ENCODE measurements at regions not wholly inside any gene's neighbourhood (a gene's known extent, or its start where the extent isn't known, plus 50 kb on each side); places are given as distances from the start of the nearest gene placed in this dataset.
"Not testable (repeated sequence)": the region's sequence is repeated elsewhere in the genome, so short reads cannot be mapped to it uniquely, and the experiment has no call there.

- DNase-seq (no peak), ATAC-seq (ENCODE audit: poor library complexity) (no peak)
- intact Hi-C loops (cut with DNase I) = no loop called here
Observed at GRCh38 chr2:36245651-36246050, 109.9 kb upstream of the CRIM1 start.

DNA sequence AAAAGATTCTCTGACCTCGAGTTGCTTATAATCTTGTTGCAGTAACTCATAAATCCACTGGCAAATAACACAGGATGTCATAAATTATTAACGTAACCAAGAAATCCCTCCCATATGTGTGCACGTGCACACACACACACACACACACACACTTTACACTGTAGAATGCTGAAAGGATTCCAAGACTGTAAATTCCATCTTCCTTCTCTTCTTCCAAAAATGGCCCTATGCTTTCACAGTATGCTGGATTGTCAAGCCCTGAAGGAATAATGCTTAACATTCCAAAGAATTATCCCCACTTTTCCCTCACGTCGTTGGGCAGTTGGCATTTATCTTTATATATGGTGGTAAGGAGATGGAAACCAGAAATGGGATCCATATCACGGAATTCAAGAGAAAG, 117.5 kb upstream of the CRIM1 start:
- ATAC-seq (ENCODE audit: poor library complexity) (no peak), DNase-seq (no peak)
- intact Hi-C loops (cut with DNase I) = no loop called here

DNA sequence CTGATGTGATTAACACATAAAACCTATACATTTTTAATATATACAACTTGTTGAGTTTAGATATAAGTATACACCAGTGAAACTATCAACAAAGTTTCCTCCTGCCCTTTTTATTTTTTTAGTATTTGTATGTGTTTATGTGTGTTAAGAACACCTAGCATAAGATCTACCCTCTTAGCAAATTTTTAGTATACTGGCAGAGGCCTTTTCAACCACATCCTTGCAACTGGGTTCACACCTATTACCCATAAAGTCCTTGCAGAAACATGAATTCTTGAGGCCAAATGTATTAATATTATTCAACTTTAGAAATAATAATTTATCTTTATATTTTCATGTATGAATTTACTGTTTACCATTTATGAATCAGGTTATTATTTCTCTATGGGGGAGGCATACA, 119.7 kb upstream of the CRIM1 start:
- ATAC-seq (ENCODE audit: poor library complexity) (no peak), DNase-seq (no peak)
- intact Hi-C loops (cut with DNase I) = no loop called here

GRCh38 chr2:36235426-36235825, 120.2 kb upstream of the CRIM1 start:
- no peak for DNase-seq
- intact Hi-C loops (cut with DNase I) = no loop called here
- ATAC-seq (ENCODE audit: poor library complexity) = no peak

DNA sequence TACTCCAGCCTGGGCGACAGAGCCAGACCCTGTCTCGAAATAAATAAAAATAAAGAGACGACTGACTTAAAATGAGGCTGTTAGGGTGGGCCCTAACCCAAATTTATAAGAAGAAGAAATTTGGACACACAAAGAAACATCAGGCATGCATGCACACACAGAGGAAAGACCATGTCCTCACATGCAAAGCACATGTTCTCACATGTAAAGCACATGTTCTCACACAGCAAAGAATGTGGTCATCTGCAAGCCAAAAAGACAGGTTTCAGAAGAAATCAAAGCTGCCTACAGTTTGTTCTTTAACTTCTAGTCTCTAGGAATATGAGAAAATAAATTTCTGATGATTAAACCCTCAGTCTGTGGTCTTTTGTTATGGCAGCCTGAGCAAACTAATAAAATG, 132.3 kb upstream of the CRIM1 start:
- intact Hi-C loops (cut with DNase I) = no loop called here
- ATAC-seq (ENCODE audit: poor library complexity) (no peak), DNase-seq (no peak)

DNA sequence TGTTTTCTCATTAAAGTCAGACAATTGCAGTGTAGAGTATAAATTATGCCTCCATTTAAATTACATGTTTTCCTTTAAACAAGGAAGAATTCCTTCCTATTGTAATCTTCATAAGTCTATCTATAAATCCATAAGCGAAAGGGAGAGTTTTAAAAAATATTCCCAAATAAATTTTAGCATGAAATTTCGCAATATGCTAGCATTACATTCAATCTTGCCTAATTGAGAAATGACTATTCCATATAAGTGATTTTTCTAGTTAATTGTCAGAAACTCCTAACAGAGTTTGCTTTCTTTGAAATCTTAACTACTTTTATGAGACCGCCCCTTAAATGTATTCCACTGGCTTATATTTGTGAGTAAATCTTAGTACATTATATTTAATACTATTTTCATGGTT, 133.1 kb upstream of the CRIM1 start:
- intact Hi-C loops (cut with DNase I) = no loop called here
- DNase-seq (no peak), ATAC-seq (ENCODE audit: poor library complexity) (no peak)

- ATAC-seq (ENCODE audit: poor library complexity) (no peak), DNase-seq (no peak)
- intact Hi-C loops (cut with DNase I) = no loop called here
Observed at GRCh38 chr2:36214691-36215090, 140.9 kb upstream of the CRIM1 start.

DNA sequence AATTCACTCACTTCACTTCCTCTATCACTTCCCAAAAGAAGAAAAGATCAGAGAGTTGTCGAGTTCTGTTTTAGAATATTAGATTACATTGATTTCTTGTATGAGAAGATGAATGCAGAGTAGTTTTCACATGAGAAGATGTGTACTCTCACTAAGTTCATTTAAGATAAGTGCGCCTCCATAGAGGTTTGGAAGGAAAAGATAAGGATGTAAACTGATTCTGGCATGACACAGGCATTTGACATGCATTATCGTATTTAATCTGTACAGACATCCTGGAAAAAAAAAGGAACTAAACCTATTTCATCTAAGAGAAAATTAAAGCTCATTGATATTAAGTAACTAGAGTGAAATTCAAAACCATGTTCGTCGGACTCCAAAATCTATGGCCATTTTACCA, 152.2 kb upstream of the CRIM1 start:
- intact Hi-C loops (cut with DNase I) = no loop called here
- no peak for ATAC-seq (ENCODE audit: poor library complexity)
- DNase-seq = no peak

DNA sequence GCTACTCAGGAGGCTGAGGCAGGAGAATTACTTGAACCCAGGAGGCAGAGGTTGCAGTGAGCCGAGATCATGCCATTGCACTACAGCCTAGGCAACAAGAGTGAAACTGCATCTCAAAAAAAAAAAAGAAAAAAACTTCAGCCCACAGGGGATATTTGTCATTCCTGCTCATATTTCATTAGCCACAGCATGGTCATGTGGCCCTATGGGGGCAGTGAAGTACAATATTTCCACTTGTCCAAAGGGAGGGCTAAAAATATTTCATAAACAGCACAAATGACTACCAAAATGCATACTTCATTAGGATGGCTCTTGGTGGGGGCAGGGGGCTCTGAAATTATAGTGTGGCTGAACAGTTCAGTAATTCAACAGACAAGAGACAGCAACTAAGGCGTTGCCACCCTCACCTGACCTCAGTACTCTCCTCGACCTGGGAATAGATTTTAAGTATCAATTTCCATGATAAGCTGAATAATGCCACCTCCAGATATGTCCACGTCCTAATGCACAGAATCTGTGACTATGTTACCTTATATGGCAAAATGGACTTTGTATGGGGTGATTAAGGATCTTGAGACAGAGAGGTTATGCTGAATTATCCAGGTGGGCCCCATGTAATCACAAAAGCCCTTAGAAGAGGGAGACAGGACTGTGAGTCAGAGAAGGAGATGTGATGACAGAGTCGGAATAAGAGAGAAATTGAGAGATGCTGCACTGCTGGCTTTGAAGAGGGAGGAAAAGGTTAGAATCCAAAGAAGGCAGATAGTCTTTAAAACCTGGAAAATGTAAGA, 158.2 kb upstream of the CRIM1 start:
- ATAC-seq (ENCODE audit: poor library complexity) (no peak), DNase-seq (no peak)
- intact Hi-C loops (cut with DNase I) = no loop called here

DNA sequence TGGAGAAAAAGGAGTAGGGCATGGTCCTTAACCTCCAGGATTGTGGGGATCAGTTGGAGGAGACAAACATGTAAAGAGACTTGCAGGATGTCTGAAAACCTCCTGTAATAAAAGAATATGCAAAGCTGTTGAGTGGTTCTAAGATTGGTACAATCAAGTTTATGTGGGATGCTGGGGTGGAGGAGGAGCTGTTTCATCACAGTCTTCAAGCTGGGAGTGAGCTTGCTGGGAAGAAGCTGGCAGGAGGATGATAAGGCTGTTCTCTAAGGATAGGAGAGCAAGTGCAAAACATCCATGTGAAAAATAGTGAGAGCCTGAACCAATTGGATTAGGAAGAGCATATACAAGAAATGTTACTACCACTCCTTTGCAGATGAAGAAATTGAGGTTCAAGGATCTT, 161.9 kb upstream of the CRIM1 start:
- no peak for ATAC-seq (ENCODE audit: poor library complexity)
- intact Hi-C loops (cut with DNase I) = no loop called here
- no peak for DNase-seq

DNA sequence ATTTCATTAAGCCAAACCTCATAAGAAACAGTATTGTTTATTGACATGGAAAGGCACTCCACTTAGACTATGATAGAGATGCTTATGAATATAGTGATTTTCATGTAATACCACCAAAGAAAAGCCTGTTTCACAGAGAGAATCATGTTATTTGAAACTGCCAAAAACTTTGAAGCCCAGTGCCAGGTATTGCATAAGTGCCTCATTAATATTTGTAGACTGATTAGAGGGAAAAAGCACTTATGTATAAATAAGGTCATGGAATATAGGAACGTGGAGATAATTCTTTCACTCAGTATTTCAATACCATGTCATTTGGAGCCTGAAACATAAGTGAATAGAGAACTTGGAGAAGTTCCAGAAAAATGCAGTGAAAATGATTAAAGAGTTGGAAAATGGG, 162.6 kb upstream of the CRIM1 start:
- no peak for ATAC-seq (ENCODE audit: poor library complexity)
- DNase-seq = no peak
- intact Hi-C loops (cut with DNase I) = no loop called here

GRCh38 chr2:36190097-36190496, 165.5 kb upstream of the CRIM1 start:
- intact Hi-C loops (cut with DNase I) = no loop called here
- no peak for DNase-seq

DNA sequence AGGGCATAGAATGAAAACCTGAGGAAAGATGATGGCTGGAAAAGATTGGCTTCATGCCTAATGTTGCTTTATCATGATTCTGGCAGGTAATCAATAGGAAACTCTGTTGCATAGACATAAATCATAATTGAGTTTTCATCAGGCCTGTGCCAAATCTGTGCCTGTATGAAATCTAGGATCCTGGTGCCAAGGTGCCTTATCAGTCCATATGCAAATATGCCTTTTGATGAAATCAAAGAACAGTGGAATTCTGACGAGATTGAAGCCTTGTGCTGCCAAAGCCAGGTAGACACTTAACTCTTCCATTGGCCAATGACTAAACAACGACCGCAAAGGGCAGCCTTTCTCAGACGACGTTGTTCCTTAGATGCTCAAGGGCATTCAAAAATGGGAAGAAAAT, 170.0 kb upstream of the CRIM1 start:
- DNase-seq = no peak
- intact Hi-C loops (cut with DNase I) = no loop called here
- ATAC-seq (ENCODE audit: poor library complexity) = no peak

More at GRCh38 chr2:36190097-36190496, 165.5 kb upstream of the CRIM1 start:
- ATAC-seq (ENCODE audit: poor library complexity) = no peak

- ATAC-seq (ENCODE audit: poor library complexity) (no peak), DNase-seq (no peak)
- intact Hi-C loops (cut with DNase I) = no loop called here
Observed at GRCh38 chr2:36184848-36185247, 170.7 kb upstream of the CRIM1 start.

DNA sequence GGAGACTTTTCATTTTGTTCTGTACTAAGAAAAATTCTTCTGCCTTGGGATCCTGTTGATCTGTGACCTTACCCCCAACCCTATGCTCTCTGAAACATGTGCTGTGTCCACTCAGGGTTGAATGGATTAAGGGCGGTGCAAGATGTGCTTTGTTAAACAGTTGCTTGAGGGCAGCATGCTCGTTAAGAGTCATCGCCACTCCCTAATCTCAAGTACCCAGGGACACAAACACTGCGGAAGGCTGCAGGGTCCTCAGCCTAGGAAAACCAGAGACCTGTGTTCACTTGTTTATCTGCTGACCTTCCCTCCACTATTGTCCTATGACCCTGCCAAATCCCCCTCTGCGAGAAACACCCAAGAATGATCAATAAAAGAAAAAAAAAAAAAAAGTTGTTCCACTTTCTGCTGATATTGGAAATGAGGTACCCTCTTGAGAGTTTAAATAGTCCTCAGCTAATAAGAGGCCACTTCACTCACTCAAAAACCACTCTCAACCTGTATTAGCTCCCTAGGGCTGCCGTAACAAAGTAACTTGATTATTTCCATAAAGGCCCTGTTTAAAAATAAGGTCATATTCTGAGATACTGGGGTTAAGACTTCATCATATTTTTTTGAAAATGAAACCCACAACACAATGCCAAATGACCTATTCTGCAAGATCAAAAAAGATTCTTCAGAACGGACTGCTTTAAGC, 174.6 kb upstream of the CRIM1 start:
- ATAC-seq (ENCODE audit: poor library complexity); DNase-seq; intact Hi-C loops (cut with DNase I): not testable (repeated sequence)

DNA sequence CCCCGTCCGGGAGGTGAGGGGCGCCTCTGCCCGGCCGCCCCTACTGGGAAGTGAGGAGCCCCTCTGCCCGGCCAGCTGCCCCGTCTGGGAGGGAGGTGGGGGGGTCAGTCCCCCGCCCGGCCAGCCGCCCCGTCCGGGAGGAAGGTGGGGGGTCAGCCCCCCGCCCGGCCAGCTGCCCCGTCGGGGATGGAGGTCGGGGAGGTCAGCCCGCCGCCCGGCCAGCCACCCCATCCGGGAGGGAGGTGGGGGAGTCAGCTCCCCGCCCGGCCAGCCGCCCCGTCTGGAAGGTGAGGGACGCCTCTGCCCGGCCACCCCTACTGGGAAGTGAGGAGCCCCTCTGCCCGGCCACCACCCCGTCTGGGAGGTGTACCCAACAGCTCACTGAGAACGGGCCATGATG, 175.3 kb upstream of the CRIM1 start:
- DNase-seq; ATAC-seq (ENCODE audit: poor library complexity); intact Hi-C loops (cut with DNase I): not testable (repeated sequence)

GRCh38 chr2:36179668-36180269, 175.8 kb upstream of the CRIM1 start:
- intact Hi-C loops (cut with DNase I); ATAC-seq (ENCODE audit: poor library complexity); DNase-seq: not testable (repeated sequence)

DNA sequence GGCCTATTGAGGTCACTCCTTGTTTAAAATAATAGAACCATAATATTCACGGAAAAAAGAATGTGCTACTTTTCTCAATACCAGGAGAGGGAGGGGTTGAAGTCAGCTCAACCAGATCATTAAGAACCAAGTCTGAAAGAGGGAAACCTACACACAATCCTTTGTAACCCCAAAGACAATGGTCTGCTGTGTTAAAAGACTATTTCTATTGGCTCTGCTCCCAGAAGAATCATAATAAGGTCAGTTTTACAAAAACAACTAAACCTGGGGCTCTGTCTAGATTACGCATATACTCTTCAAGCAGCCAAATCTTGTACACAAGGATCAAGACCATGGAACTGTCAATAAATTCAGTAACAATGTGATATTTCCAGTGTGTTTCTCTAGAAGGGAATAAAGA, 177.2 kb upstream of the CRIM1 start:
- intact Hi-C loops (cut with DNase I) = no loop called here
- DNase-seq (no peak), ATAC-seq (ENCODE audit: poor library complexity) (no peak)

GRCh38 chr2:36177282-36177681, 178.3 kb upstream of the CRIM1 start:
- DNase-seq (no peak), ATAC-seq (ENCODE audit: poor library complexity) (no peak)
- intact Hi-C loops (cut with DNase I) = no loop called here

DNA sequence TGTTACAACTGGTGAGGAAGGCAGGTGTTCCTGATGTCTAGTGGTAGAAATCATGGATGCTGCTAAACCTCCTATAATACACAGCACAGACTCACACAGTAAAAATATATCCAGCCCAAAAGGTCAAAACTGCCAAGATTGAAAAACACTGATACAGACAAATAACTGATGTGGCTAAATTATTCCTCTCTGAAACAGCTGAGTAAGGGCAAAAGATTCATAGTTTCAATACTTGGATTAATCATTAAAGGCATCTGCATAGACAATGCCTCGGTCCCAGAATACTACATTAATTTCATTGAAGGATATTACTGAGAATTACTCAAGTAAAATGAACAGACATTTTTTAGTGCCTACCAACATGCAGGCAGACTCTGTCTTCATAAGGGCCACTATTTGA, 180.7 kb upstream of the CRIM1 start:
- intact Hi-C loops (cut with DNase I) = no loop called here
- ATAC-seq (ENCODE audit: poor library complexity) (no peak), DNase-seq (no peak)

Data from Right ventricle myocardium superior (tissue), 1 donor.